T-cell (primary cell): ENCODE measurements at regions not wholly inside any gene's neighbourhood (a gene's known extent, or its start where the extent isn't known, plus 50 kb on each side); places are given as distances from the start of the nearest gene placed in this dataset.

ENCODE experiments used
- ATAC-seq, 4 experiments: fragments of 200-7000 bp in 3 of 4; fragments of 150-1000 bp in 1 of 4; cut with Tn5 transposase; replicated peaks in 1 of 4; 1 replicate in 3 of 4; 2 replicates in 1 of 4; pipeline ENCODE4 v1.10.0; 2021; ENCODE audit warnings: moderate library complexity in 3 of 4, mild to moderate bottlenecking in 2 of 4, moderate number of reproducible peaks in 1 of 4
- CTCF ChIA-PET, 2 donors: fragments of 300-600 bp; sonication (Branson Sonifier 250); formaldehyde crosslinking; loops; one replicate each; lab custom pipeline; 2022; ENCODE audit warnings: antibody characterized with exemption in 2 of 2; lab: Charles Lee
- POLR2A ChIA-PET, 2 donors: fragments of 300-600 bp; sonication (Branson Sonifier 250); formaldehyde crosslinking; loops; one replicate each; lab custom pipeline; 2022; ENCODE audit warnings: antibody characterized with exemption in 2 of 2; lab: Charles Lee
- DNase-seq, 35 experiments: peaks; one replicate each; pipeline versions ENCODE4 v3.0.0 to v3.0.0-alpha.2; 2013 to 2023
- H3K27ac ChIP-seq: one replicate; pipeline ENCODE4 v1.5.1; 2013; ENCODE audit warnings: low read length
- H3K27me3 ChIP-seq, 2 experiments: replicated peaks in 1 of 2; 1 replicate in 1 of 2; 2 replicates in 1 of 2; pipeline versions ENCODE4 v1.6.1 to v1.7.0; 2013; ENCODE audit warnings: low read length in 1 of 2, mixed read lengths in 1 of 2; ENCODE audit not compliant: control insufficient read depth in 2 of 2, insufficient read depth in 2 of 2; ENCODE audit errors: extremely low read depth in 1 of 2
- H3K36me3 ChIP-seq, 2 donors: 1 replicate in 1 of 2; 2 replicates in 1 of 2; pipeline versions ENCODE4 v1.6.1 to v1.7.0; 2013; ENCODE audit warnings: low read length in 1 of 2; ENCODE audit not compliant: control insufficient read depth in 2 of 2, insufficient read depth in 1 of 2; ENCODE audit errors: extremely low read depth in 1 of 2
- H3K4me1 ChIP-seq, 2 experiments: 1 replicate in 1 of 2; 2 replicates in 1 of 2; pipeline versions ENCODE4 v1.6.1 to v1.7.0; 2013; ENCODE audit warnings: low read length in 2 of 2, mixed read lengths in 1 of 2; ENCODE audit not compliant: insufficient read depth in 2 of 2, control insufficient read depth in 1 of 2; ENCODE audit errors: extremely low read depth in 1 of 2
- H3K4me3 ChIP-seq, 2 donors: 1 replicate in 1 of 2; 2 replicates in 1 of 2; pipeline versions ENCODE4 v1.5.1 to v1.7.0; 2013; ENCODE audit warnings: mild to moderate bottlenecking in 2 of 2, low read length in 1 of 2, moderate library complexity in 1 of 2; ENCODE audit not compliant: control insufficient read depth in 1 of 2; ENCODE audit errors: extremely low read depth in 1 of 2
- H3K9me3 ChIP-seq: 2 replicates; pipeline ENCODE4 v1.7.0; 2013
- H3K27ac Mint-ChIP-seq, 2 donors: one replicate each; pipeline ENCODE4 v1.8.0; 2020 to 2021; ENCODE audit warnings: mild to moderate bottlenecking in 2 of 2, mixed read lengths in 2 of 2
- H3K27me3 Mint-ChIP-seq, 2 donors: one replicate each; pipeline ENCODE4 v1.8.0; 2021 to 2022; ENCODE audit warnings: mixed read lengths in 2 of 2
- H3K36me3 Mint-ChIP-seq: one replicate; pipeline ENCODE4 v1.8.0; 2021; ENCODE audit warnings: mixed read lengths
- H3K4me1 Mint-ChIP-seq, 3 donors: one replicate each; pipeline ENCODE4 v1.8.0; 2020 to 2022; ENCODE audit warnings: mixed read lengths in 3 of 3, mild to moderate bottlenecking in 1 of 3
- H3K4me3 Mint-ChIP-seq, 3 donors: one replicate each; pipeline ENCODE4 v1.8.0; 2020 to 2022; ENCODE audit warnings: mild to moderate bottlenecking in 3 of 3, mixed read lengths in 3 of 3, moderate library complexity in 3 of 3
- H3K9me3 Mint-ChIP-seq, 3 donors: one replicate each; pipeline ENCODE4 v1.8.0; 2020 to 2022; ENCODE audit warnings: mixed read lengths in 3 of 3
- WGBS: methylation state at CpG from one replicate; pipeline ENCODE4 v1.1.5; 2013; ENCODE audit warnings: missing lambda C conversion rate; ENCODE audit not compliant: insufficient coverage; 5-methylcytosine and 5-hydroxymethylcytosine counted together

- CTCF ChIA-PET, result interaction anchor here in 1 of 2 donors (1.8 kb wide), 1 partner anchor 113 kb away, joined by 6 read pairs; no protein-coding TSS in a partner anchor
- Histone ChIP-seq H3K9me3 (no peaks in the 10 kb centered on the region), H3K4me3 (no peak overlapping the region), H3K36me3 (no peaks in the 10 kb centered on the region), H3K4me1 (no peaks in the 10 kb centered on the region), H3K27me3 (peaks cover 0 to 4% of the 10 kb centered on the region in 2 experiments), H3K27ac (no peak overlapping the region)
- no CpG with 5 or more reads among the region's 1 CpG for WGBS
- H3K4me3 Mint-ChIP-seq, result no peak overlapping the region
- no peaks in the 10 kb centered on the region for H3K36me3 Mint-ChIP-seq
- no peak overlapping the region for H3K27ac Mint-ChIP-seq
- ATAC-seq, result no peak
- peaks cover 0 to 21% (median 16%) of the 10 kb centered on the region in 3 donors for H3K9me3 Mint-ChIP-seq
- DNase-seq, result no peak
- peaks cover 0 to 8% of the 10 kb centered on the region in 2 donors for H3K27me3 Mint-ChIP-seq
- H3K4me1 Mint-ChIP-seq, result peaks cover 0 to 2% (median 0%) of the 10 kb centered on the region in 3 donors
- POLR2A ChIA-PET, result no interaction called here
These were observed 75.5 kb upstream of the STARD3NL start for GRCh38 chr7:38102507-38102906.

- peak overlapping the region in 1 of 2 donors; percentile 45 for H3K27ac Mint-ChIP-seq
- DNase-seq (peak in 3 of 35 experiments; percentile 3 to 67 (median 20)), ATAC-seq (peak in 3 of 4 experiments; percentile 55 to 58 (median 55))
- H3K9me3 Mint-ChIP-seq, result no peaks in the 10 kb centered on the region
- WGBS, result 44% methylated on average over 1 of the region's 5 CpGs
- H3K4me3 Mint-ChIP-seq, result no peak overlapping the region
- H3K36me3 ChIP-seq, result no peaks in the 10 kb centered on the region
- no peaks in the 10 kb centered on the region for H3K36me3 Mint-ChIP-seq
- no peak overlapping the region for H3K27ac ChIP-seq
- H3K4me1 ChIP-seq, result no peaks in the 10 kb centered on the region
- H3K9me3 ChIP-seq, result no peaks in the 10 kb centered on the region
- peaks cover 0 to 2% (median 0%) of the 10 kb centered on the region in 3 donors for H3K4me1 Mint-ChIP-seq
- ChIA-PET POLR2A (interaction anchor here in 1 of 2 donors (0.7 kb wide), 1 partner anchor 1637 kb away, joined by 3 read pairs; no protein-coding TSS in a partner anchor), CTCF (interaction anchor here (0.6 to 4.9 kb wide), 5 partner anchors 110 to 270 kb away, joined by 3 to 39 read pairs (median 4); no protein-coding TSS in a partner anchor)
- no peak overlapping the region for H3K4me3 ChIP-seq
- peaks cover 0 to 4% of the 10 kb centered on the region in 2 experiments for H3K27me3 ChIP-seq
- H3K27me3 Mint-ChIP-seq, result peaks cover 0 to 8% of the 10 kb centered on the region in 2 donors
These were observed 72.1 kb upstream of the STARD3NL start for GRCh38 chr7:38105874-38106483.

- H3K4me3 ChIP-seq, result no peak overlapping the region
- WGBS, result no CpG with 5 or more reads among the region's 3 CpGs
- no peaks in the 10 kb centered on the region for H3K9me3 ChIP-seq
- no peaks in the 10 kb centered on the region for H3K36me3 ChIP-seq
- no peak overlapping the region for H3K27ac ChIP-seq
- ChIA-PET CTCF (interaction anchor here (1.0 to 4.9 kb wide), 9 partner anchors 10 to 268 kb away, joined by 3 to 42 read pairs (median 6); no protein-coding TSS in a partner anchor), POLR2A (no interaction called here)
- H3K9me3 Mint-ChIP-seq, result no peaks in the 10 kb centered on the region
- H3K4me1 Mint-ChIP-seq, result peaks cover 0 to 2% (median 0%) of the 10 kb centered on the region in 3 donors
- peaks cover 0 to 4% of the 10 kb centered on the region in 2 experiments for H3K27me3 ChIP-seq
- no peaks in the 10 kb centered on the region for H3K4me1 ChIP-seq
- H3K27me3 Mint-ChIP-seq, result peaks cover 6 to 8% of the 10 kb centered on the region in 2 donors
- no peaks in the 10 kb centered on the region for H3K36me3 Mint-ChIP-seq
- no peak overlapping the region for H3K27ac Mint-ChIP-seq
- ATAC-seq (peak; percentile 71 to 80 (median 78)), DNase-seq (peak; percentile 21 to 80 (median 55))
- no peak overlapping the region for H3K4me3 Mint-ChIP-seq
These were observed 70.6 kb upstream of the STARD3NL start for GRCh38 chr7:38107486-38107893.

- POLR2A ChIA-PET, result no interaction called here
- no peaks in the 10 kb centered on the region for H3K9me3 Mint-ChIP-seq
- H3K27ac ChIP-seq, result no peak overlapping the region
- peaks cover 18 to 20% of the 10 kb centered on the region in 2 donors for H3K27me3 Mint-ChIP-seq
- no peak for DNase-seq
- 100% methylated on average over 1 of the region's 2 CpGs for WGBS
- H3K4me1 ChIP-seq, result no peaks in the 10 kb centered on the region
- H3K4me1 Mint-ChIP-seq, result no peaks in the 10 kb centered on the region
- H3K4me3 ChIP-seq, result no peak overlapping the region
- H3K36me3 Mint-ChIP-seq, result no peaks in the 10 kb centered on the region
- no peaks in the 10 kb centered on the region for H3K9me3 ChIP-seq
- CTCF ChIA-PET, result interaction anchor here (0.6 to 0.9 kb wide), 2 partner anchors 258 to 262 kb away, joined by 4 to 5 read pairs; no protein-coding TSS in a partner anchor
- peaks cover 0 to 4% of the 10 kb centered on the region in 2 experiments for H3K27me3 ChIP-seq
- no peak for ATAC-seq
- no peak overlapping the region for H3K27ac Mint-ChIP-seq
- no peak overlapping the region for H3K4me3 Mint-ChIP-seq
- H3K36me3 ChIP-seq, result no peaks in the 10 kb centered on the region
These were observed 66.0 kb upstream of the STARD3NL start for GRCh38 chr7:38112075-38112474.

GRCh38 chr7:38120076-38120475 is 58.0 kb upstream of the STARD3NL start:
- no peaks in the 10 kb centered on the region for H3K9me3 ChIP-seq
- Mint-ChIP-seq H3K4me3 (no peak overlapping the region), H3K9me3 (peaks cover 3 to 15% (median 8%) of the 10 kb centered on the region in 3 donors), H3K4me1 (no peaks in the 10 kb centered on the region), H3K36me3 (no peaks in the 10 kb centered on the region), H3K27ac (no peak overlapping the region), H3K27me3 (peaks cover 23 to 36% of the 10 kb centered on the region in 2 donors)
- WGBS, result no CpG with 5 or more reads among the region's 1 CpG
- ATAC-seq (no peak), DNase-seq (no peak)
- peaks cover 0 to 4% of the 10 kb centered on the region in 2 experiments for H3K27me3 ChIP-seq
- ChIA-PET CTCF (interaction anchor here (0.5 to 1.0 kb wide), 4 partner anchors 10 to 626 kb away, joined by 3 to 4 read pairs (median 3); no protein-coding TSS in a partner anchor), POLR2A (no interaction called here)
- H3K27ac ChIP-seq, result no peak overlapping the region
- H3K4me1 ChIP-seq, result no peaks in the 10 kb centered on the region
- no peaks in the 10 kb centered on the region for H3K36me3 ChIP-seq
- H3K4me3 ChIP-seq, result no peak overlapping the region

GRCh38 chr7:38122501-38122900 is 55.5 kb upstream of the STARD3NL start:
- H3K36me3 ChIP-seq, result no peaks in the 10 kb centered on the region
- H3K9me3 Mint-ChIP-seq, result peaks cover 3 to 15% (median 8%) of the 10 kb centered on the region in 3 donors
- H3K27ac ChIP-seq, result no peak overlapping the region
- no peaks in the 10 kb centered on the region for H3K4me1 Mint-ChIP-seq
- H3K9me3 ChIP-seq, result no peaks in the 10 kb centered on the region
- no peak overlapping the region for H3K27ac Mint-ChIP-seq
- no peak for DNase-seq
- CTCF ChIA-PET, result interaction anchor here in 1 of 2 donors (0.7 kb wide), 1 partner anchor 247 kb away, joined by 3 read pairs; no protein-coding TSS in a partner anchor
- H3K4me3 Mint-ChIP-seq, result no peak overlapping the region
- no CpG with 5 or more reads among the region's 4 CpGs for WGBS
- POLR2A ChIA-PET, result interaction anchor here in 1 of 2 donors (0.7 kb wide), 1 partner anchor 638 kb away, joined by 5 read pairs; no protein-coding TSS in a partner anchor
- H3K4me1 ChIP-seq, result no peaks in the 10 kb centered on the region
- H3K27me3 ChIP-seq, result no peaks in the 10 kb centered on the region
- H3K4me3 ChIP-seq, result no peak overlapping the region
- H3K36me3 Mint-ChIP-seq, result no peaks in the 10 kb centered on the region
- no peak for ATAC-seq
- H3K27me3 Mint-ChIP-seq, result peaks cover 14 to 20% of the 10 kb centered on the region in 2 donors
